Duodenal mucosa (tissue), 2 donors: ENCODE measurements at regions not wholly inside any gene's neighbourhood (a gene's known extent, or its start where the extent isn't known, plus 50 kb on each side); places are given as distances from the start of the nearest gene placed in this dataset.

ENCODE experiments used
- H3K27ac ChIP-seq: one replicate; pipeline ENCODE4 v1.7.0; 2013; ENCODE audit warnings: low read depth, low read length
- H3K27me3 ChIP-seq, 2 donors: one replicate each; pipeline ENCODE4 v1.7.0; 2013; ENCODE audit warnings: low read length in 2 of 2, control low read depth in 1 of 2; ENCODE audit not compliant: insufficient read depth in 2 of 2, control insufficient read depth in 1 of 2
- H3K36me3 ChIP-seq, 2 donors: one replicate each; pipeline ENCODE4 v1.7.0; 2013; ENCODE audit warnings: low read length in 2 of 2, control low read depth in 1 of 2; ENCODE audit not compliant: insufficient read depth in 2 of 2, control insufficient read depth in 1 of 2
- H3K4me1 ChIP-seq, 2 donors: one replicate each; pipeline ENCODE4 v1.7.0; 2013; ENCODE audit warnings: low read length in 2 of 2, control low read depth in 1 of 2; ENCODE audit not compliant: insufficient read depth in 2 of 2, control insufficient read depth in 1 of 2
- H3K4me3 ChIP-seq, 2 donors: one replicate each; pipeline ENCODE4 v1.7.0; 2013; ENCODE audit warnings: low read length in 2 of 2, low read depth in 1 of 2
- H3K9ac ChIP-seq, 2 donors: one replicate each; pipeline ENCODE4 v1.7.0; 2013; ENCODE audit warnings: low read length in 2 of 2, low read depth in 1 of 2
- H3K9me3 ChIP-seq, 2 donors: one replicate each; pipeline ENCODE4 v1.7.0; 2013; ENCODE audit warnings: low read length in 2 of 2, control low read depth in 1 of 2; ENCODE audit not compliant: control insufficient read depth in 1 of 2

DNA sequence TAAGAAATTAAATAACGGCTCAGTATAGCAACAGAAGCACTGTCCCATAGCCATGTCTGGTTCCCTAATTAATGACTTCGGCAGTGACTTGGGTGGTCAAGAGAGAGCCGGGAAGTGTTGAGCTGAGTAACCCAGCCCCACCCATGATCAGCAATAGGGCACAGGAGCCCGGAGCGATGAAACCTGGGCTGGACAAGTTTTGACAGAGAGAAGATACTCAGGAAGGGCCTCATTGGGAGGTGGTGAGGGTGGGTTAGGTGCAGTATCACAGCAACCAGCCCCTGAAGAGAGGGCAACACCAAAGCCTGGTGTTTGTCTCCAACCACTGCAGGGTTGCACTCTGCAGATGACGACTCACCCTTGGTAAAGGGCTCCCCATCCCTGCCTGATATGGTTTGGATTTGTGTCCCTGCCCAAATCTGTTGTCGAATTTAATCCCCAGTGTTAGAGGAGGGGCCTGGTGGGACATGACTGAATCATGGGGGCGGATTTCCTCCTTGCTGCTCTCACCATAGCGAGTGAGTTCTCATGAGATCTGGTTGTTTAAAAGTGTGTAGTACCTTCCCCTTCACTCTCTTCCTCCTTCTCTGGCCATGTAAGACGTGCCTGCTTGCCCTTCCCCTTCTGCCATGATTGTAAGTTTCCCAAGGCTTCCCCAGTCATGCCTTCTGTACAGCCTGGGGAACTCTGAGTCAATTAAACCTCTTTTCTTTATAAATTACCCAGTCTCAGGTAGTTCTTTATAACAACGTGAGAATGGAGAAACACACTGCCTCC lies 124.9 kb upstream of the MED13L start:
- Histone ChIP-seq H3K27me3 (no peaks in the 10 kb centered on the region), H3K4me1 (peaks cover 3 to 4% of the 10 kb centered on the region in 2 donors), H3K9me3 (no peaks in the 10 kb centered on the region), H3K4me3 (no peak overlapping the region), H3K9ac (no peak overlapping the region), H3K27ac (no peak overlapping the region), H3K36me3 (no peaks in the 10 kb centered on the region)

DNA sequence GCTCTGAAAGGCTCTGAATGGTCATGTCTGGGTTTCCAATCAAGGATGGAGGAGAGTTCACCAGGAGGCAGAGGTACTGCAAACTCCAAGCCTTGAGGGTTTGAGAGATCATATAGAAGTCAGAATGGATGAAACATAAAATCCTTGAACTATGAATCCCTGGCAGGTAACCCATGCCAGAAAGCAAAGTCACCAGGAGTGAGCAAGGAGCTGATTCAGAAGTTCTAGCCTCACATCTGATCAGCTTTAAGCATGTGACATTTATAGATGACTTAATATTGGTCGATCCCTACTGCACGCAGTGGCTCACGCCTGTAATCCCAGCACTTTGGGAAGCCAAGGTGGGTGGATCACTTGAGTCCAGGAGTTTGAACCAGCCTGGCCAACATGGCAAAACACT lies 126.1 kb upstream of the MED13L start:
- no peak overlapping the region for H3K27ac ChIP-seq
- no peak overlapping the region for H3K9ac ChIP-seq
- no peaks in the 10 kb centered on the region for H3K9me3 ChIP-seq
- H3K36me3 ChIP-seq = no peaks in the 10 kb centered on the region
- H3K4me1 ChIP-seq = peaks cover 3 to 4% of the 10 kb centered on the region in 2 donors
- no peaks in the 10 kb centered on the region for H3K27me3 ChIP-seq
- no peak overlapping the region for H3K4me3 ChIP-seq

DNA sequence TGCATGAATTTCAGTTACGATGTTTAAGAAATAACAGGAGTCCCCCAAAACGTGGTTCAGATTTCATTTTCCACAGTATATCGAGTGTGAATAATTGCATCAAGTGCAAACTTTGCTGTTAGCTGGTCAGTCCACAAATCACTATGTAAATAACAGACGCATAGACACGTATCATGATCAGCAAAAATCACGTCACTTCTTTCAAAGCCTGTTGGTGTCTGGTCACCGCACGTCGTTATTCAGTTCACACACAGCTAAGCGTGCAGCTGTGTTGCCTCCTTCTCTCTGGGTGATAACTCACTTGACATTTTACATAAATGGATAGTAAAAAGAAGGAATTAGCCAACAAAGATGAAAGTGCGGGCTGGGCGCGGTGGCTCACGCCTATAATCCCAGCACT lies 126.8 kb upstream of the MED13L start:
- Histone ChIP-seq H3K36me3 (no peaks in the 10 kb centered on the region), H3K9ac (no peak overlapping the region), H3K9me3 (no peaks in the 10 kb centered on the region), H3K27me3 (no peaks in the 10 kb centered on the region), H3K4me1 (peaks cover 3 to 4% of the 10 kb centered on the region in 2 donors), H3K4me3 (no peak overlapping the region), H3K27ac (no peak overlapping the region)

DNA sequence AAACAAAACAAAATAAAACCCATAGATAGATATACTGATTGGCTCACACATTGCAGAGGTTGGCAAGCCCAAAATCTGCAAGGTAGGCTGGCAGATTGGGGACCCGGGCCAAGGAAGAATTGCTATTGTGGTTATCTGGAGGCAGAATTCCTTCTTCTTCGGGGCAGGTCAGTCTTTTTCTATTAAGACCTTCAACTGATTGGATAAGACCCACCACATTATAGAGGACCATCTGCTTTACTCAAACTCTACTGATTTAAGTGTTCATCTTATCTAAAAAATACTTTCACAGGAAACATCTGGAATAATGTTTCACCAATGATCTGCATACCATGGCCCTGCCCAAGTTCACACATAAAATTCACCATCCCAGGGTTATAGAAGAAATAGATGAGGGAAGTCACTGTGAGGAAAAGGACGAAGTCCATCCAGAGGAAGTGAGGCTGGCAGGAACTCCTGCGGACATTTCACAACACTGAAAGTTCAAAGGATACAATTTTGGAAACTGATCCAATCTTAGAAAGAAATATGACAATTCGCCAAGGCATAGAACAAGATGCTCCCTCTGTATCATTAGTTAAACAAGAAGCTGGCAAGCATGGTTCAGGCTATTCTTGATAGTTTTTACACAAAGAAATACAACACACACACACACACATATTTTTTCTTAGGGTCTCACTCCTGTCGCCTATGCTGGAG lies 127.6 kb upstream of the MED13L start:
- peaks cover 3 to 4% of the 10 kb centered on the region in 2 donors for H3K4me1 ChIP-seq
- no peak overlapping the region for H3K27ac ChIP-seq
- no peaks in the 10 kb centered on the region for H3K9me3 ChIP-seq
- H3K36me3 ChIP-seq = no peaks in the 10 kb centered on the region
- no peak overlapping the region for H3K4me3 ChIP-seq
- no peaks in the 10 kb centered on the region for H3K27me3 ChIP-seq
- no peak overlapping the region for H3K9ac ChIP-seq

DNA sequence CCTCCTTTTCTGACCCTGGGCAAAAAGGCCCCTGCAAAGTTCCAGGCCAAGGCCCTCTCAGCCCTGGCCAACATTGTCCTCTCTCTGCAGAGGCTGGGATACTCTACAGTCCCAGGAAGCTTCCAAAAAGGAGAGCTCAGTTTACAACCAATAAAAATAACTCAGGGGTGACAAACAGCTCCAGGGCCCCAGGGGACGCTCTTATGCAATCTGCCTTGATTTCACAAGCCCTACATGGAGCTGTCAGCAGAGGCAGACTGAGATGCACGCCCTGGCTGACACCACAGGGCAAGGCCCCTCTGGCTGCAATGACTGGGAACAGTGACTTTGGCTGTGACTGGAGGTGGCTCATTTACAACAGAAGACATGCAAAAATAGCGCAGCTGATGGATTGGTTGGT lies 129.0 kb upstream of the MED13L start:
- no peak overlapping the region for H3K4me3 ChIP-seq
- no peaks in the 10 kb centered on the region for H3K36me3 ChIP-seq
- no peak overlapping the region for H3K27ac ChIP-seq
- H3K9me3 ChIP-seq = no peaks in the 10 kb centered on the region
- peaks cover 3 to 4% of the 10 kb centered on the region in 2 donors for H3K4me1 ChIP-seq
- H3K27me3 ChIP-seq = no peaks in the 10 kb centered on the region
- no peak overlapping the region for H3K9ac ChIP-seq

DNA sequence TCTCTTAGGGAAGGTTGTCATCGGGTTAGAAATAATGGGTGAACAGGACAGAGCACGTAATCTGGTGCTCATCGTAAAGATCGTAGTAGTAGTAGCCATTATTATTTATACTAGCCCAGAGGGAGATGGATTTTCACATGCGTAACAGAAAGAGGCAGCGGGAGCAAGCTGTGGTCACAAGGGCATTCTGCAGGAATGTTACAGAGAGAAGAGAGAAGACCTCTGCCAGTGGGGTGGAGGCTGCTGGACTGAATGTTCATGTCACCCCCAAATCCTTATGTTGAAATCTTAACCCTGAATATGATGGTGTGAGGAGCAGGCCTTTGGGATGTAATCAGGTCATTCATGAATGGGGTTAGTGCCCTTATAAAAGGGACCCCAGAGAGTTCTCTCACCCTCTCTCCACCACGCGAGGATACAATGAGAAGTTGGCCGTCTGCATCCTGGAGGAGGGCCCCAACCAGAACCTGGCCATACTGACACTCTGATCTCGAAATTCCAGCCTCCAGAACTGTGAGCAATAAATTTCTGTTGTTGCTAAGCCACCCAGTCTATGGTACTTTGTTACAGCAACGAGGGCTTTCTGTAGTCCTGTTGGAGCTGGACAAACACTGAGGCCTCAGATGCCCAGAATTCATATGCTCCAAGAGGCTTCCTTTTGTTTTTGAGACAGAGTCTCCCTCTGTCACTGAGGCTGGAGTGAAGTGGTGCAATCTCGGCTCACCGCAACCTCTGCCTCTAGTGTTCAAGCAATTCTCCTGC lies 131.2 kb upstream of the MED13L start:
- Histone ChIP-seq H3K9me3 (no peaks in the 10 kb centered on the region), H3K4me1 (peaks cover 3 to 4% of the 10 kb centered on the region in 2 donors)

DNA sequence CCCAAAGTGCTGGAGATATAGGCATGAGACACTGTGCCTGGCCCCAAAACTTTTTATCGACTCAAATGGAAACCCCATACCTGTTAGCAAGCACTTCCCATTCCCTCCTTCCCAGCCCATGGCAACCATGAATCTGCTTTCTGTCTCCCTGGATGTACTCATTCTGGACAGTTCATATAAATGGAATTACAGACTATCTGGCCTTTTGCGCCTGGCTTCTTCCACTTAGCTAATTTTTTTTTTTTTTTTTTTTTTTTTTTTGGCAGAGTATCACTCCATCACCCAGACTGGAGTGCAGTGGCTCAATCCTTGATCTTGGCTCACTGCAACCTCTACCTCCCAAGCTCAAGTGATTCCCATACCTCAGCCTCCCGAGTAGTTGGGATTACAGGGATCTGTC lies 134.5 kb upstream of the MED13L start:
- Histone ChIP-seq H3K27ac (no peak overlapping the region), H3K4me3 (no peak overlapping the region), H3K4me1 (no peaks in the 10 kb centered on the region), H3K9ac (no peak overlapping the region), H3K9me3 (no peaks in the 10 kb centered on the region), H3K36me3 (no peaks in the 10 kb centered on the region), H3K27me3 (no peaks in the 10 kb centered on the region)

More for the DNA sequence above, 131.2 kb upstream of the MED13L start:
- Histone ChIP-seq H3K9ac (no peak overlapping the region), H3K27ac (no peak overlapping the region), H3K36me3 (no peaks in the 10 kb centered on the region), H3K27me3 (no peaks in the 10 kb centered on the region), H3K4me3 (no peak overlapping the region)

DNA sequence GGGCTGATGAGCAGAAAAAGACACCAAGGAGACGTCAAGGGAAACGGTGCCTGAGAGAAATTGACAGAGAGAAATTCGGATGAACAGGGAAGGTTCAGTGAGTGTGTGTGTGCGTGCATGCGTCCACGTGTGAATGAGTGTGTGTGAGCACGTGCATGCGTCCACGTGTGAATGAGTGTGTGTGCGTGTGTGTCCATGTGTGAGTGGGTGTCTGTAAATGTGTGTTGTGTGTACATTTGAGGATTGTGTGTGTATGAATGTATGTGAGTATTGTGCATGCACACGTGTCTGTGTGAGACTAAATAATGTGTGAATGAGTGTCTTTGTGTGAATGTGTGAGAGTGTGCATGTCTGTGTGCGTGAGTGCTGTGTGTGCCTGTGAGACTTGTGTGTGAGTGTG lies 137.4 kb upstream of the MED13L start:
- Histone ChIP-seq H3K4me1 (no peaks in the 10 kb centered on the region), H3K9ac (no peak overlapping the region), H3K27ac (no peak overlapping the region), H3K4me3 (no peak overlapping the region), H3K9me3 (no peaks in the 10 kb centered on the region), H3K36me3 (no peaks in the 10 kb centered on the region), H3K27me3 (no peaks in the 10 kb centered on the region)

DNA sequence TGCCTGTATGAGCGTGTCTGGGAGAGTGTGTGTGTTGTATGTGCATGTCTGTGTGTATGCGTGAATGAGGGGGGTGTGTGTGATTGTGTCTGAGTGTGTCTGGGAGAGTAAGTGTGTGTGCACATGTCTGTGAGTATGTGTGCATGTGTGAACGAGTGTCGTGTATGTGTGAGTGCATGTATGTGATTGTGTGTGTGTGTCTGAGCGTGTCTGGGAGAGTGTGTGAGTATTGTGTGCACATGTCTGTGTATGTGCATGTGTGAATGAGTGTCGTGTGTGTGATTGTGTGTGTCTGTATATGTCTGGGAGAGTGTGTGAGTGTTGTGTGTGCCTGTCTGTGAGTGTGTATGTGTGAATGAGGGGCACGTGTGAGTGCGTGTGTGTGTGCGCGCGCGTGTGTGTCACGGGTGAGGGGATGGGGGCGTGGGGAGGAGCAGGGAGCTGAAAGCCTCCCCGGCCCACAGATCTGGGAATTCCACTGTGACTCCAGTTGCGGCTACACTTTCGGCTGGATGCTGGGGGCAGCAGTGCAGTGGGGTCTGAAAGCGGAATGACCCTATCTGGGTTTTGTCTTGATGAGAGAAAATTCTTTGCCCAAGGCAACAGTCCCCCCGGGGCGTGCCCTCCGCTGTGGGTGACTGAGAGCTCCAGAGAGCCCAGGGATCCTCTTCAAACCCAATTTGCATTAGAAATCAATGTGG lies 138.1 kb upstream of the MED13L start:
- Histone ChIP-seq H3K27me3 (no peaks in the 10 kb centered on the region), H3K9ac (no peak overlapping the region), H3K4me1 (no peaks in the 10 kb centered on the region), H3K4me3 (no peak overlapping the region), H3K27ac (no peak overlapping the region), H3K9me3 (no peaks in the 10 kb centered on the region), H3K36me3 (no peaks in the 10 kb centered on the region)
